Stimulated activated CD8-positive, alpha-beta memory T cell treated with anti-CD3 and anti-CD28 coated beads, Interleukin-4, amount 100 ng/mL, for 1 hour (primary cell): ENCODE measurements at regions not wholly inside any gene's neighbourhood (a gene's known extent, or its start where the extent isn't known, plus 50 kb on each side); places are given as distances from the start of the nearest gene placed in this dataset.
"Not testable (repeated sequence)": the region's sequence is repeated elsewhere in the genome, so short reads cannot be mapped to it uniquely, and the experiment has no call there.

Experiments
- DNase-seq, 2 donors: peaks; one replicate each; pipeline ENCODE4 v3.0.0-alpha.2; 2020; ENCODE audit warnings: low read depth in 2 of 2, low spot score in 1 of 2

DNA sequence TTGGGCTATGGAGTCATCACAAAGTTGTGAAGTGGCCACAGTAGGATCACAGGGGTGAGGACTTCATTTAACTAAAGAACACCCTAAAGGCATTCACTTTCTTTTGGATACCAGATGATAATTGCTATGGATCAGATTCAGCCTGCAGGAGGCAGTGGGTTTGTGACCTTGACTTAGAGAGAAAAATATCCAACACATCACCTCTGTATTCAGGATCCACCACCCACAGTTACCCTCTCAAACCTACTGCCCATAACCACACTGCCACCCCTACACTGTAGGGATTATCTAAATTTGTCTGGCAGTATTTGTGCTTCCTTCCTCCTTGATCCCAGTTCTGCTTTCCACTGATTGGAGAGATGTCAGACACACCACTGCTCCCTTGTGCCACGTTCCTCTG is 269.4 kb downstream of the MYCN start:
- DNase-seq: no peak

GRCh38 chr2:16208921-16209320 is 268.6 kb downstream of the MYCN start:
- DNase-seq: no peak

DNA sequence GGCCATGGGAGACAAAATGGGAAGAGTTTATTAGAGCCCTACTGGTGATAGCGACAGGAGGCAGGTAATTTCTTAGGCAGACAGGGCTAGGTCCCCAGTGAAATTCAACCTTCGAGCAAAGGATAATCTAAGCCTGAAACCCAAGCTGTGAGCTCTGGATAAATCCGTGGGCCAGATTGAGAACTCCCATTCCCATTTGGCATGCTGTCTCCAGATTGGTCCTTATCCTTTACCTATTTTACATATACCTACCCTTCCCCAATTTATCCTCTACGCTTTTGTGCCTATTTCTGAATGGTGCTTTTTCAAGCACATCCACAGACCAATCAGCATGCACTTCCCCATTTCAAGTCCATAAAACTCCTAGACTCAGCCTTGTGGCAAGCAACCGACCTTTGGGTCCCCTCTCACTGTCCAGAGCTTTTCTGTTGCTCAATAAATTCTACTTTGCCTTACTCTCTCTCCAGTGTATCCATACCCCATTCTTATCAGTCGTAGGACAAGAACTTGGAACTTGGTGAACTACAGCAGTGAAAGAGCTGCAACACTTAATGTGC is 268.0 kb downstream of the MYCN start:
- no peak for DNase-seq

GRCh38 chr2:16207611-16208010 is 267.3 kb downstream of the MYCN start:
- no peak for DNase-seq

- DNase-seq: no peak
Measured at GRCh38 chr2:16207151-16207550, 266.8 kb downstream of the MYCN start.

DNA sequence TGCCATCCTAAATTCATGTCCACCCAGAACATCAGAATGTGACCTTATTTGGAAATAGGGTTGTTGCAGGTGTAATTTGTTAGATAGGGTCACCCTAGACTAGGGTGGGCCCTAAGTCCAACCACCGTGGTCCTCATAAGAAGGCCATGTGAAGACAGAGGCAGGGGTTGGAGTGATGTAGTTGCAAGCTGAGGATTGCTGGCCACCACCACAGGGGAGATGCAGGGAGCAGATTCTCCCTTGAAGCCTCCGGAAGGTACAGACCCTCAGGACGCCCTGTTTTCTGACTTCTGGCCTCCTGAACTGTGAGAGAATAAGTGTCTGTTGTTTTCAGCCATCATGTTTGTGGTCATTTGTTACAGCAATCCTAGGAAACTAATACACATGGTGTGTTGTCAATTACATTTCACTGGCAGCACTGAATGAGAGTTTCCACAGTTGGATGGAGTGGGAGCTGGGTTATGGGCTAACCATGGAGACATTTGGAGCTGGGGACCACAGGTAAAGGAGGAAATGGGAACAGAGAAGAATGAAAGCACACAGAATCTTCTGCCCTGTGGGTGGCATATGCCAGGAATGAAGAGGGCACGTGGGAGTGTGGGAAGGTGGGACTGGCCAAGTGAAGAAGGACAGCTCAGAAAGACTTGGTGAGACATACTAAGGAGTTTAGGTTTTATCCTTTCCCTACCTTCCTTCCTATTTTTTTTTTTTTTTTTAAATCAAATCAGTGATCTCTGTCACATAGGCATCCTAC is 266.0 kb downstream of the MYCN start:
- DNase-seq: no peak

GRCh38 chr2:16205631-16206030 is 265.3 kb downstream of the MYCN start:
- no peak for DNase-seq

GRCh38 chr2:16204886-16205620 is 264.7 kb downstream of the MYCN start:
- DNase-seq: no peak

DNA sequence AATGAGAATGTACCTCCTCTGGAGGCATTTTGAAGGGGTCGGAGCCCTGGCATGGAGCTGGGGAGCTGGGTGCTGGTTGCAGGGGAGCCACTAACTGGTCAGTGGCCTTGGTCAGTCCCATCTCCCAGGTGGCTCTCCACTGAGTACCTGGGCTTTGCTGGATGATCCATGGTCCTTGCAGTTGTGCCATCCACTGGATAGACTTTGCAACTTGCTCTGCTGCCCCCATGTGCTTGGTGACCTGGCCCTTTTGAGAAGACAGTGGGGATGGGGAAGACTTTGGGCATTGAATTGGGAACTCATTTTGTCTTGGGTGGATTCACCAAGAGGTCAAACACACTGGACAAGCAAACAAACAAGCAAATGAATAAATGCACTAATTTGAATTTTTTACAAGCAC is 263.9 kb downstream of the MYCN start:
- no peak for DNase-seq

GRCh38 chr2:16203691-16204090 is 263.3 kb downstream of the MYCN start:
- DNase-seq: no peak

DNA sequence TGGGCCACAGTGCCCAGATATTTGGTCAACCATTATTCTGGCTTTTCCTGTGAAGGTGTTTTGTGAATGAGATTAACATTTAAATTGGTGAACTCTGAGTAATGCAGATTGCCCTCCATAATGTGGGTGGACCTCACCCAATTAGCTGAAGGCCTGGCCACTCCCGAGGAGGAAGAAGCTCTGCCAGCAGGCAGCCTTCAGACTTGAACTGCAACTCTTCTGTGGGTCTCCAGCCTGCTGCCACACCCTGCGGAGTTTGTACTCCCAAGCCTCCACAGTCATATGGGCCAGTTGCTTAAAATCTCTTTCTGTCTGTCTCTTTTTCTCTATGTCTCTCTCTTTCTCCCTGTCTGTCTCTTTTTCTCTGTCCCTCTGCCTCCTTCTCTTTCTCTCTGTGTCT is 262.7 kb downstream of the MYCN start:
- no peak for DNase-seq

GRCh38 chr2:16202266-16203020 is 262.1 kb downstream of the MYCN start:
- DNase-seq: no peak

- no peak for DNase-seq
Measured at GRCh38 chr2:16201848-16202247, 261.5 kb downstream of the MYCN start.

DNA sequence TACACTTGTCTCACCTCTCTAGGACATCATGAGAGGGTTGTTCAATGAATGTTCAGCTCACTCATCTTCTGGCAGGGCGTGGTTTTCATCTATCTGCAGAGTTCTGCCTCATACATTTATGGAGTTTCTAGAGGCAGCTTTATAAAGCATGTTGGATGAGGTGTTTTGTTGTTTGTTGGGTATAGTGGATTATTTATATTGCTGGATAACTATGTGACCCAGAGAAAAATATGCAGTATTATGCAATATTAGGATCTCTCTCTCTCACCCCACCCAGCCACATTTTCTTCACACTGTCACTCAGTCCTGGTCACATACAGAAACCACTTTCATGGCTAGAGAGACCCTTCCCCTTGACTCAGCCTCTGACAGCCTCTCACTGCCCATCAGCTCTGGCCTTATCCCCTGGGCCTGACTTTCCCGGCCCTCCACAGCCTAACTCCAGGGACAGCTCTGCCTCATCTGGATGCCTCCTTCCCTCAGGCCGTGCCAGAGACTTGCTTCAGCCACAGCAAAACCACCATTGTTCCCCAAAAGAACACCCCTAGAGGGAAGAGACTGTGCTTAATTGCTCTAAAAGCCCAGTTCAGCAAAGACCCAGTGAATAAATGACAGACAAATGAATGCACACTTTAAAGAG is 260.3 kb downstream of the MYCN start:
- no peak for DNase-seq

DNA sequence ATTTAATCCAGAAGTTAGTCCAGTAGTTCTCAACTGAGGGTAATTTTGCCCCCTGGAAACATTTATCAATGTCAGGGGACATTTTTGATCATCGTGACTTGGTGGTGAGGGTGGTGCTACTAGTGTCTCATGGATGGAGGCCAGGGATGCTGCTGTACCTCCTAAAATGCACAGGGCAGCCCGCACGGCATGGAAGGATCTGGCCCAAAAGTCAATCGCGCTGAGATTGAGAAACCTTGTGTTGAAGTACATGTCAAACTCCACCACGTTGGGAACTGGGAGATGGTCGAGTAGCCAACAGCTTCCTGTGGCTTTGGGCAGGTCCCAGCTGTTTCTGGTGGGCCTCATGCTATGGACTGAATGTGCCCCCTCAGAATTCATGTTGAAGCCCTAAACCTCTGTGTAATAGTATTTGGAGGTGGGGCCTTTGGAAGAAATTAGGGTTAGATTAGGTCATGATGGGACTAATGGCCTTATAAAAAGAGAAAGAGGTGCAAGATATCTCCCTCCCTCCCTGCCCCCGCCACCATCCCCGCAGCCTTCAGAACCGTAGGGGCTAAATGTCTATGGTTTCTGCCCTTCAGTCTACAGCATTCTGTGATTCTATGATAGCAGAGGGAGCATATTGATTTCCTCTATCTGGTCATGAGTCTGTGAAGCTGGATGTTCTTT is 259.7 kb downstream of the MYCN start:
- DNase-seq: no peak

DNA sequence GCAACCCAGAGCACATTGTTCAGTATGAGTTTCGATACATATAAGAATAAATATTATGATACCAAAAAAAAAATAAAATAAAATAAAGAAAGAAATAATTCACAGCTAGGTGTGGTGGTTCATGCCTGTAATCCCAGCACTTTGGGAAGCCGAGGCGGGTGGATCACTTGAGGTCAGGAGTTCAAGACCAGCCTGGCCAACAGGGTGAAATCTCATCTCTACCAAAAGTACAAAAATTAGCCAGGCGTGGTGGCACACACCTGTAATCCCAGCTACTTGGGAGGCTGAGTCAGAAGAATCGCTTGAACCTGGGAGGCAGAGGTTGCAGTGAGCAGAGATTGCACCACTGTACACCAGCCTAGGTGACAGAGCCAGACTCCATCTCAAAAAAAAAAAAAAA is 258.9 kb downstream of the MYCN start:
- not testable (repeated sequence) for DNase-seq

GRCh38 chr2:16198166-16198912 is 258.0 kb downstream of the MYCN start:
- DNase-seq: no peak

- no peak for DNase-seq
Measured at GRCh38 chr2:16197504-16198147, 257.3 kb downstream of the MYCN start.

- no peak for DNase-seq
Measured at GRCh38 chr2:16196687-16197503, 256.5 kb downstream of the MYCN start.
